Tibial nerve (tissue), 4 donors: ENCODE measurements at regions not wholly inside any gene's neighbourhood (a gene's known extent, or its start where the extent isn't known, plus 50 kb on each side); places are given as distances from the start of the nearest gene placed in this dataset.

Source experiments
- DNase-seq, 2 donors: peaks; one replicate each; pipeline ENCODE4 v3.0.0-alpha.2; 2019; ENCODE audit warnings: low spot score in 2 of 2
- H3K27ac ChIP-seq, 4 donors: fragments of 200-600 bp; sonication (generic) in 3 of 4; one replicate each; pipeline ENCODE4 v1.5.1; 2017 to 2019; ENCODE audit warnings: mild to moderate bottlenecking in 1 of 4
- H3K27me3 ChIP-seq, 2 donors: fragments of 200-600 bp; sonication (generic) in 1 of 2; one replicate each; pipeline versions ENCODE4 v1.5.1 to v1.6.0; 2017 to 2019
- H3K36me3 ChIP-seq, 3 donors: fragments of 200-600 bp; sonication (generic); one replicate each; pipeline ENCODE4 v1.5.1; 2018 to 2019
- H3K4me1 ChIP-seq, 4 donors: fragments of 200-600 bp; sonication (generic) in 3 of 4; one replicate each; pipeline ENCODE4 v1.5.1; 2017 to 2019
- H3K4me3 ChIP-seq, 4 donors: fragments of 200-600 bp; sonication (generic) in 3 of 4; one replicate each; pipeline ENCODE4 v1.5.1; 2017 to 2019; ENCODE audit warnings: mild to moderate bottlenecking in 1 of 4, moderate library complexity in 1 of 4
- H3K9me3 ChIP-seq, 4 donors: fragments of 200-600 bp; sonication (generic) in 3 of 4; one replicate each; pipeline ENCODE4 v1.5.1; 2017 to 2019
- EP300 ChIP-seq, 2 donors: sonication (generic); formaldehyde crosslinking; IDR thresholded peaks; one replicate each; pipeline ENCODE4 v1.6.1; 2017; ENCODE audit warnings: antibody characterized with exemption in 2 of 2, mild to moderate bottlenecking in 1 of 2
- POLR2A ChIP-seq, 2 donors: fragments of 450-650 bp; IDR thresholded peaks; one replicate each; pipeline ENCODE4 v1.6.1; 2017; ENCODE audit warnings: antibody characterized with exemption in 2 of 2, mild to moderate bottlenecking in 2 of 2, moderate library complexity in 2 of 2
- whole genome bisulfite sequencing, 2 donors: methylation state at CpG; one replicate each; pipeline ENCODE4 v1.1.5; 2018; 5-methylcytosine and 5-hydroxymethylcytosine counted together
- TF ChIP-seq, protein P1 (sequence below), 5 experiments: fragments of 200-600 bp in 3 of 5; fragments of 450-650 bp in 2 of 5; sonication (generic) in 3 of 5; IDR thresholded peaks; one replicate each; pipeline ENCODE4 v1.5.1; 2016 to 2019; ENCODE audit warnings: antibody characterized with exemption in 5 of 5, mild to moderate bottlenecking in 3 of 5, moderate library complexity in 2 of 5

GRCh38 chr1:219427403-219427802 lies 185.5 kb downstream of the ZC3H11B start:
- H3K36me3 ChIP-seq = no peaks in the 10 kb centered on the region

GRCh38 chr1:219422811-219423598 lies 189.9 kb downstream of the ZC3H11B start:
- TF ChIP-seq, protein P1, sequence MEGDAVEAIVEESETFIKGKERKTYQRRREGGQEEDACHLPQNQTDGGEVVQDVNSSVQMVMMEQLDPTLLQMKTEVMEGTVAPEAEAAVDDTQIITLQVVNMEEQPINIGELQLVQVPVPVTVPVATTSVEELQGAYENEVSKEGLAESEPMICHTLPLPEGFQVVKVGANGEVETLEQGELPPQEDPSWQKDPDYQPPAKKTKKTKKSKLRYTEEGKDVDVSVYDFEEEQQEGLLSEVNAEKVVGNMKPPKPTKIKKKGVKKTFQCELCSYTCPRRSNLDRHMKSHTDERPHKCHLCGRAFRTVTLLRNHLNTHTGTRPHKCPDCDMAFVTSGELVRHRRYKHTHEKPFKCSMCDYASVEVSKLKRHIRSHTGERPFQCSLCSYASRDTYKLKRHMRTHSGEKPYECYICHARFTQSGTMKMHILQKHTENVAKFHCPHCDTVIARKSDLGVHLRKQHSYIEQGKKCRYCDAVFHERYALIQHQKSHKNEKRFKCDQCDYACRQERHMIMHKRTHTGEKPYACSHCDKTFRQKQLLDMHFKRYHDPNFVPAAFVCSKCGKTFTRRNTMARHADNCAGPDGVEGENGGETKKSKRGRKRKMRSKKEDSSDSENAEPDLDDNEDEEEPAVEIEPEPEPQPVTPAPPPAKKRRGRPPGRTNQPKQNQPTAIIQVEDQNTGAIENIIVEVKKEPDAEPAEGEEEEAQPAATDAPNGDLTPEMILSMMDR (IDR thresholded peaks at IDR 0.05) = no peak
- no peak for DNase-seq
- no peaks in the 10 kb centered on the region for H3K4me1 ChIP-seq
- no peaks in the 10 kb centered on the region for H3K9me3 ChIP-seq
- H3K27ac ChIP-seq = no peak overlapping the region
- H3K36me3 ChIP-seq = no peaks in the 10 kb centered on the region
- H3K4me3 ChIP-seq = no peak overlapping the region
- H3K27me3 ChIP-seq = no peaks in the 10 kb centered on the region
- 86 to 91% methylated on average over 4 of the region's 4 CpGs for WGBS, 2 donors

More at GRCh38 chr1:219427403-219427802, 185.5 kb downstream of the ZC3H11B start:
- no peak for DNase-seq
- no peak overlapping the region for H3K4me3 ChIP-seq
- H3K27ac ChIP-seq = no peak overlapping the region
- TF ChIP-seq POLR2A (IDR thresholded peaks at IDR 0.05) (no peak), EP300 (IDR thresholded peaks at IDR 0.05) (no peak)
- TF ChIP-seq, protein P1 (IDR thresholded peaks at IDR 0.05) = no peak
- no peaks in the 10 kb centered on the region for H3K27me3 ChIP-seq
- H3K9me3 ChIP-seq = no peaks in the 10 kb centered on the region
- no peaks in the 10 kb centered on the region for H3K4me1 ChIP-seq

- no peaks in the 10 kb centered on the region for H3K27me3 ChIP-seq
- no peaks in the 10 kb centered on the region for H3K9me3 ChIP-seq
- no peaks in the 10 kb centered on the region for H3K36me3 ChIP-seq
- no peak for DNase-seq
- H3K27ac ChIP-seq = no peak overlapping the region
- TF ChIP-seq POLR2A (IDR thresholded peaks at IDR 0.05) (no peak), EP300 (IDR thresholded peaks at IDR 0.05) (no peak)
- TF ChIP-seq, protein P1 (IDR thresholded peaks at IDR 0.05) = no peak
- H3K4me3 ChIP-seq = no peak overlapping the region
- H3K4me1 ChIP-seq = no peaks in the 10 kb centered on the region
These were observed 192.0 kb downstream of the ZC3H11B start for GRCh38 chr1:219420913-219421312.

DNA sequence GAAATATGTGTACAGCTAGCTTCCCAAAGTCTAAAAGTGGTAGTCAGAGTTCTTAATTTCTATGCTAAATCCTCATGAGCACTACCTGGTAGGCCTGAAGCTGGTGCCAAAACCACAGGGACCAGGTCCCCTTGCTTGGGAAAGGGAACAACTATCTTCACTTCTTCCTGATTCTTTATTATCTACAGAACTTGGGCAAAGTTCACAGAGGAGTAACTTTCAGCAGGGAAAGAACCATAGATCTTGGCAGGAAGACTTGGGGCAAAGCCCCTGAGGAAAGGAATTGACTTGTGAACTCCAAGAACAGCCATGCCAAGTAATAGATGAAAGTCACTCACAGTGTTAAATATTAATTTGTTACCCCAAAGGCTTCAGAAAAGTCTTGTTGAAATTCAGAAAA lies 193.0 kb downstream of the ZC3H11B start:
- TF ChIP-seq, protein P1 (IDR thresholded peaks at IDR 0.05) = no peak
- TF ChIP-seq POLR2A (IDR thresholded peaks at IDR 0.05) (no peak), EP300 (IDR thresholded peaks at IDR 0.05) (no peak)
- Histone ChIP-seq H3K36me3 (no peaks in the 10 kb centered on the region), H3K27ac (no peak overlapping the region), H3K9me3 (no peaks in the 10 kb centered on the region), H3K27me3 (no peaks in the 10 kb centered on the region), H3K4me1 (no peaks in the 10 kb centered on the region), H3K4me3 (no peak overlapping the region)
- DNase-seq = no peak

DNA sequence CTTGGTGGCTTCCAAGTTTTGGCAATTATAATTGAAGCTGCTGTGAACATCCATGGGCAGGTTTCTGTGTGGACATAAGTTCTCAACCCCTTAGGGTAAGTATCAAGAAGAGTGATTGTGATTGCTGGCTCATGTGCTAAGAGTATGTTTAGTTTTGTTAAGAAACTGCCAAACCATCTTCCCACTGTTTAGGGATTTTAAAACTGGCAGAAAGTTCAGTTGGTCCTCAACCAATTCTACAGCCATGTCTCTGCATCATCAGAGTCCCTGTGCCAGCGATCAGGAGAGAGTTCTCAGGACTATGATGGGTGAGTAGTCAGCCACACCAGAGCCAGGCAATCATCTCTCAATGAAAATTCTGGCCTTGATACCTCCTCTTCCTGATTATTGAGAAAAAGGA lies 193.8 kb downstream of the ZC3H11B start:
- WGBS, 2 donors = 88 to 95% methylated on average over 1 of the region's 1 CpG
- DNase-seq = no peak
- H3K9me3 ChIP-seq = no peaks in the 10 kb centered on the region
- H3K27ac ChIP-seq = no peak overlapping the region
- H3K4me1 ChIP-seq = no peaks in the 10 kb centered on the region
- H3K36me3 ChIP-seq = no peaks in the 10 kb centered on the region
- H3K4me3 ChIP-seq = no peak overlapping the region
- H3K27me3 ChIP-seq = no peaks in the 10 kb centered on the region
- TF ChIP-seq EP300 (IDR thresholded peaks at IDR 0.05) = no peak
- TF ChIP-seq, protein P1 (IDR thresholded peaks at IDR 0.05) = no peak
- TF ChIP-seq POLR2A (IDR thresholded peaks at IDR 0.05) = no peak
